NCI-H2029 (cell line): ENCODE measurements at regions not wholly inside any gene's neighbourhood (a gene's known extent, or its start where the extent isn't known, plus 50 kb on each side); places are given as distances from the start of the nearest gene placed in this dataset.
A peak's percentile ranks its signal among the peaks of the same experiment; 100 is the strongest.

Source experiments
- DNase-seq: peaks from one replicate; lab custom pipeline; 2025; lab: John Stamatoyannopoulos, UW

- no peak for DNase-seq
Measured at GRCh38 chr15:27619204-27619603, 479.9 kb downstream of the OCA2 start.

GRCh38 chr15:27617013-27617412 is 482.1 kb downstream of the OCA2 start:
- no peak for DNase-seq

GRCh38 chr15:27608248-27608647 is 490.9 kb downstream of the OCA2 start:
- DNase-seq: no peak

- DNase-seq: peak; percentile 66
Measured at GRCh38 chr15:27601239-27601960, 497.7 kb downstream of the OCA2 start.

- no peak for DNase-seq
Measured at GRCh38 chr15:27599034-27599433, 500.1 kb downstream of the OCA2 start.

- no peak for DNase-seq
Measured at GRCh38 chr15:27598251-27599009, 500.7 kb downstream of the OCA2 start.

- no peak for DNase-seq
Measured at GRCh38 chr15:27595211-27595610, 503.9 kb downstream of the OCA2 start.

- DNase-seq: no peak
Measured at GRCh38 chr15:27592036-27592760, 506.9 kb downstream of the OCA2 start.
